ENCODE measurements at regions not wholly inside any gene's neighbourhood (a gene's known extent, or its start where the extent isn't known, plus 50 kb on each side); places are given as distances from the start of the nearest gene placed in this dataset.

GRCh38 chr9:69981686-69982445, 61.8 kb upstream of the MAMDC2 start:
- H4K91ac ChIP-seq (ENCODE audit: low read depth, low read length, poor library complexity): no peak overlapping the region
- no peak overlapping the region for H3K4me3 ChIP-seq (ENCODE audit: low read length in 2 of 2)
- H2BK120ac ChIP-seq (ENCODE audit: low read depth, low read length): no peak overlapping the region
- H3K27me3 ChIP-seq (ENCODE audit: control insufficient read depth in 3 of 3, insufficient read depth in 3 of 3, low read depth in 1 of 3, low read length in 3 of 3): peaks cover 0 to 7% (median 0%) of the 10 kb centered on the region in 3 experiments
- no CpG with 5 or more reads among the region's 6 CpGs for WGBS, 2 donors (ENCODE audit: extremely low coverage in 2 of 2, insufficient read length in 2 of 2, insufficient replicate concordance in 1 of 2)
- H3K4ac ChIP-seq (ENCODE audit: low read length): no peak overlapping the region
- H2BK5ac ChIP-seq (ENCODE audit: low read length): no peak overlapping the region
- no peaks in the 10 kb centered on the region for H3K9me3 ChIP-seq (replicated peaks in 1 of 2; ENCODE audit: control insufficient read depth in 2 of 2, insufficient read depth in 1 of 2, low read depth in 1 of 2, low read length in 2 of 2)
- no peak overlapping the region for H2BK12ac ChIP-seq (ENCODE audit: low read length)
- H3K14ac ChIP-seq (ENCODE audit: low read length): no peak overlapping the region
- no peak overlapping the region for H2AK5ac ChIP-seq (ENCODE audit: low read depth, low read length)
- no peak overlapping the region for H3K4me2 ChIP-seq (ENCODE audit: insufficient read depth, low read length, poor library complexity, severe bottlenecking)
- H3K9ac ChIP-seq (ENCODE audit: low read depth, low read length, poor library complexity): no peak overlapping the region
- H3K27ac ChIP-seq (replicated peaks; ENCODE audit: low read length): no peak overlapping the region
- H4K8ac ChIP-seq (ENCODE audit: low read depth, low read length): no peak overlapping the region
- H3K36me3 ChIP-seq (replicated peaks in 1 of 2; ENCODE audit: control insufficient read depth in 2 of 2, insufficient read depth in 2 of 2, low read length in 2 of 2): no peaks in the 10 kb centered on the region
- no peak overlapping the region for H3K18ac ChIP-seq (ENCODE audit: low read length)
- H2BK15ac ChIP-seq (ENCODE audit: low read length): no peak overlapping the region
- DNase-seq (ENCODE audit: low spot score): no peak
- no peaks in the 10 kb centered on the region for H3K79me1 ChIP-seq (ENCODE audit: low read depth, low read length)
- no peak overlapping the region for H3K23ac ChIP-seq (ENCODE audit: low read depth, low read length, poor library complexity)
- H3K4me1 ChIP-seq (ENCODE audit: control insufficient read depth in 2 of 2, insufficient read depth in 1 of 2, low read depth in 1 of 2, low read length in 2 of 2): peaks cover 0 to 8% of the 10 kb centered on the region in 2 donors
- no peak overlapping the region for H2AFZ ChIP-seq (ENCODE audit: low read length)

- H4K91ac ChIP-seq (ENCODE audit: low read depth, low read length, poor library complexity): no peak overlapping the region
- H3K14ac ChIP-seq (ENCODE audit: low read length): no peak overlapping the region
- H2BK15ac ChIP-seq (ENCODE audit: low read length): no peak overlapping the region
- H3K4me1 ChIP-seq (ENCODE audit: control insufficient read depth in 2 of 2, insufficient read depth in 1 of 2, low read depth in 1 of 2, low read length in 2 of 2): peaks cover 0 to 8% of the 10 kb centered on the region in 2 donors
- no peak overlapping the region for H2AFZ ChIP-seq (ENCODE audit: low read length)
- H3K79me1 ChIP-seq (ENCODE audit: low read depth, low read length): no peaks in the 10 kb centered on the region
- no peak overlapping the region for H2BK5ac ChIP-seq (ENCODE audit: low read length)
- H3K27ac ChIP-seq (replicated peaks; ENCODE audit: low read length): no peak overlapping the region
- DNase-seq (ENCODE audit: low spot score): no peak
- peaks cover 0 to 7% (median 0%) of the 10 kb centered on the region in 3 experiments for H3K27me3 ChIP-seq (ENCODE audit: control insufficient read depth in 3 of 3, insufficient read depth in 3 of 3, low read depth in 1 of 3, low read length in 3 of 3)
- H2AK5ac ChIP-seq (ENCODE audit: low read depth, low read length): no peak overlapping the region
- no peak overlapping the region for H2BK12ac ChIP-seq (ENCODE audit: low read length)
- no peaks in the 10 kb centered on the region for H3K9me3 ChIP-seq (replicated peaks in 1 of 2; ENCODE audit: control insufficient read depth in 2 of 2, insufficient read depth in 1 of 2, low read depth in 1 of 2, low read length in 2 of 2)
- H2BK120ac ChIP-seq (ENCODE audit: low read depth, low read length): no peak overlapping the region
- no peak overlapping the region for H4K8ac ChIP-seq (ENCODE audit: low read depth, low read length)
- H3K4me3 ChIP-seq (ENCODE audit: low read length in 2 of 2): no peak overlapping the region
- no peaks in the 10 kb centered on the region for H3K36me3 ChIP-seq (replicated peaks in 1 of 2; ENCODE audit: control insufficient read depth in 2 of 2, insufficient read depth in 2 of 2, low read length in 2 of 2)
- H3K23ac ChIP-seq (ENCODE audit: low read depth, low read length, poor library complexity): no peak overlapping the region
- no peak overlapping the region for H3K18ac ChIP-seq (ENCODE audit: low read length)
- no peak overlapping the region for H3K9ac ChIP-seq (ENCODE audit: low read depth, low read length, poor library complexity)
- no peak overlapping the region for H3K4ac ChIP-seq (ENCODE audit: low read length)
- H3K4me2 ChIP-seq (ENCODE audit: insufficient read depth, low read length, poor library complexity, severe bottlenecking): no peak overlapping the region
- no CpG with 5 or more reads among the region's 3 CpGs for WGBS, 2 donors (ENCODE audit: extremely low coverage in 2 of 2, insufficient read length in 2 of 2, insufficient replicate concordance in 1 of 2)
These were observed 58.8 kb upstream of the MAMDC2 start for GRCh38 chr9:69984831-69985230.

- Histone ChIP-seq H3K18ac (ENCODE audit: low read length) (no peak overlapping the region), H3K27me3 (ENCODE audit: control insufficient read depth in 3 of 3, insufficient read depth in 3 of 3, low read depth in 1 of 3, low read length in 3 of 3) (peaks cover 0 to 7% (median 0%) of the 10 kb centered on the region in 3 experiments), H3K27ac (replicated peaks; ENCODE audit: low read length) (no peak overlapping the region), H3K4me1 (ENCODE audit: control insufficient read depth in 2 of 2, insufficient read depth in 1 of 2, low read depth in 1 of 2, low read length in 2 of 2) (peaks cover 0 to 8% of the 10 kb centered on the region in 2 donors), H2BK5ac (ENCODE audit: low read length) (no peak overlapping the region), H3K9me3 (replicated peaks in 1 of 2; ENCODE audit: control insufficient read depth in 2 of 2, insufficient read depth in 1 of 2, low read depth in 1 of 2, low read length in 2 of 2) (no peaks in the 10 kb centered on the region), H3K79me1 (ENCODE audit: low read depth, low read length) (no peaks in the 10 kb centered on the region), H3K23ac (ENCODE audit: low read depth, low read length, poor library complexity) (no peak overlapping the region), H3K9ac (ENCODE audit: low read depth, low read length, poor library complexity) (no peak overlapping the region), H4K91ac (ENCODE audit: low read depth, low read length, poor library complexity) (no peak overlapping the region), H3K4me3 (ENCODE audit: low read length in 2 of 2) (no peak overlapping the region), H2AK5ac (ENCODE audit: low read depth, low read length) (no peak overlapping the region), H2BK120ac (ENCODE audit: low read depth, low read length) (no peak overlapping the region), H3K36me3 (replicated peaks in 1 of 2; ENCODE audit: control insufficient read depth in 2 of 2, insufficient read depth in 2 of 2, low read length in 2 of 2) (no peaks in the 10 kb centered on the region), H3K4ac (ENCODE audit: low read length) (no peak overlapping the region), H2BK12ac (ENCODE audit: low read length) (no peak overlapping the region), H3K4me2 (ENCODE audit: insufficient read depth, low read length, poor library complexity, severe bottlenecking) (no peak overlapping the region), H3K14ac (ENCODE audit: low read length) (no peak overlapping the region), H2BK15ac (ENCODE audit: low read length) (no peak overlapping the region), H4K8ac (ENCODE audit: low read depth, low read length) (no peak overlapping the region), H2AFZ (ENCODE audit: low read length) (no peak overlapping the region)
- no CpG with 5 or more reads among the region's 2 CpGs for WGBS, 2 donors (ENCODE audit: extremely low coverage in 2 of 2, insufficient read length in 2 of 2, insufficient replicate concordance in 1 of 2)
- DNase-seq (ENCODE audit: low spot score): no peak
These were observed 57.7 kb upstream of the MAMDC2 start for GRCh38 chr9:69985971-69986370.

GRCh38 chr9:69986970-69987369, 56.7 kb upstream of the MAMDC2 start:
- no peaks in the 10 kb centered on the region for H3K9me3 ChIP-seq (replicated peaks in 1 of 2; ENCODE audit: control insufficient read depth in 2 of 2, insufficient read depth in 1 of 2, low read depth in 1 of 2, low read length in 2 of 2)
- H2BK120ac ChIP-seq (ENCODE audit: low read depth, low read length): no peak overlapping the region
- H2AK5ac ChIP-seq (ENCODE audit: low read depth, low read length): no peak overlapping the region
- no peak overlapping the region for H2BK12ac ChIP-seq (ENCODE audit: low read length)
- H3K14ac ChIP-seq (ENCODE audit: low read length): no peak overlapping the region
- H2BK15ac ChIP-seq (ENCODE audit: low read length): no peak overlapping the region
- H4K8ac ChIP-seq (ENCODE audit: low read depth, low read length): no peak overlapping the region
- no CpG with 5 or more reads among the region's 5 CpGs for WGBS, 2 donors (ENCODE audit: extremely low coverage in 2 of 2, insufficient read length in 2 of 2, insufficient replicate concordance in 1 of 2)
- H3K4ac ChIP-seq (ENCODE audit: low read length): no peak overlapping the region
- H3K9ac ChIP-seq (ENCODE audit: low read depth, low read length, poor library complexity): no peak overlapping the region
- no peak overlapping the region for H3K27ac ChIP-seq (replicated peaks; ENCODE audit: low read length)
- no peak overlapping the region for H2BK5ac ChIP-seq (ENCODE audit: low read length)
- no peak for DNase-seq (ENCODE audit: low spot score)
- peaks cover 0 to 7% (median 0%) of the 10 kb centered on the region in 3 experiments for H3K27me3 ChIP-seq (ENCODE audit: control insufficient read depth in 3 of 3, insufficient read depth in 3 of 3, low read depth in 1 of 3, low read length in 3 of 3)
- no peak overlapping the region for H3K4me3 ChIP-seq (ENCODE audit: low read length in 2 of 2)
- no peak overlapping the region for H3K18ac ChIP-seq (ENCODE audit: low read length)
- H2AFZ ChIP-seq (ENCODE audit: low read length): no peak overlapping the region
- H3K79me1 ChIP-seq (ENCODE audit: low read depth, low read length): no peaks in the 10 kb centered on the region
- H3K36me3 ChIP-seq (replicated peaks in 1 of 2; ENCODE audit: control insufficient read depth in 2 of 2, insufficient read depth in 2 of 2, low read length in 2 of 2): no peaks in the 10 kb centered on the region
- no peak overlapping the region for H3K23ac ChIP-seq (ENCODE audit: low read depth, low read length, poor library complexity)
- H4K91ac ChIP-seq (ENCODE audit: low read depth, low read length, poor library complexity): no peak overlapping the region
- no peak overlapping the region for H3K4me2 ChIP-seq (ENCODE audit: insufficient read depth, low read length, poor library complexity, severe bottlenecking)
- peaks cover 0 to 6% of the 10 kb centered on the region in 2 donors for H3K4me1 ChIP-seq (ENCODE audit: control insufficient read depth in 2 of 2, insufficient read depth in 1 of 2, low read depth in 1 of 2, low read length in 2 of 2)
